Breast epithelium (tissue), 3 donors: ENCODE measurements at regions not wholly inside any gene's neighbourhood (a gene's known extent, or its start where the extent isn't known, plus 50 kb on each side); places are given as distances from the start of the nearest gene placed in this dataset.

Experiments used
- POLR2A ChIP-seq: fragments of 450-650 bp; IDR thresholded peaks from one replicate; pipeline ENCODE4 v1.6.1; 2016; ENCODE audit warnings: antibody characterized with exemption, mild to moderate bottlenecking, moderate library complexity
- POLR2AphosphoS5 ChIP-seq, 3 donors: sonication (generic); formaldehyde crosslinking; IDR thresholded peaks; one replicate each; pipeline ENCODE4 v1.6.1; 2017; ENCODE audit warnings: antibody characterized with exemption in 3 of 3
- TF ChIP-seq, protein P1 (sequence below), 3 donors: fragments of 450-650 bp; IDR thresholded peaks; one replicate each; pipeline ENCODE4 v1.5.1; 2016 to 2017; ENCODE audit warnings: antibody characterized with exemption in 3 of 3, mild to moderate bottlenecking in 3 of 3, moderate library complexity in 3 of 3

GRCh38 chr13:73250061-73250460 lies 191.3 kb downstream of the KLF5 start:
- TF ChIP-seq, protein P1, sequence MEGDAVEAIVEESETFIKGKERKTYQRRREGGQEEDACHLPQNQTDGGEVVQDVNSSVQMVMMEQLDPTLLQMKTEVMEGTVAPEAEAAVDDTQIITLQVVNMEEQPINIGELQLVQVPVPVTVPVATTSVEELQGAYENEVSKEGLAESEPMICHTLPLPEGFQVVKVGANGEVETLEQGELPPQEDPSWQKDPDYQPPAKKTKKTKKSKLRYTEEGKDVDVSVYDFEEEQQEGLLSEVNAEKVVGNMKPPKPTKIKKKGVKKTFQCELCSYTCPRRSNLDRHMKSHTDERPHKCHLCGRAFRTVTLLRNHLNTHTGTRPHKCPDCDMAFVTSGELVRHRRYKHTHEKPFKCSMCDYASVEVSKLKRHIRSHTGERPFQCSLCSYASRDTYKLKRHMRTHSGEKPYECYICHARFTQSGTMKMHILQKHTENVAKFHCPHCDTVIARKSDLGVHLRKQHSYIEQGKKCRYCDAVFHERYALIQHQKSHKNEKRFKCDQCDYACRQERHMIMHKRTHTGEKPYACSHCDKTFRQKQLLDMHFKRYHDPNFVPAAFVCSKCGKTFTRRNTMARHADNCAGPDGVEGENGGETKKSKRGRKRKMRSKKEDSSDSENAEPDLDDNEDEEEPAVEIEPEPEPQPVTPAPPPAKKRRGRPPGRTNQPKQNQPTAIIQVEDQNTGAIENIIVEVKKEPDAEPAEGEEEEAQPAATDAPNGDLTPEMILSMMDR (IDR thresholded peaks at IDR 0.05), result no peak
- no peak for TF ChIP-seq POLR2A
- no peak for TF ChIP-seq POLR2AphosphoS5 (IDR thresholded peaks at IDR 0.05)
